ENCODE measurements at regions not wholly inside any gene's neighbourhood (a gene's known extent, or its start where the extent isn't known, plus 50 kb on each side); places are given as distances from the start of the nearest gene placed in this dataset.

GRCh38 chr13:105595471-105595870 is 940.0 kb downstream of the EFNB2 start:
- no peak for ATAC-seq (replicated peaks; ENCODE audit: extremely low read depth, poor library complexity, severe bottlenecking)
- Mint-ChIP-seq H3K4me3 (no peak overlapping the region), H3K36me3 (ENCODE audit: insufficient read depth) (no peaks in the 10 kb centered on the region), H3K27ac (ENCODE audit: low read depth) (no peak overlapping the region), H3K27me3 (no peaks in the 10 kb centered on the region), H3K4me1 (no peaks in the 10 kb centered on the region), H3K9me3 (peaks cover 25% of the 10 kb centered on the region)
- DNase-seq (ENCODE audit: low spot score in 2 of 2), result no peak

- DNase-seq (ENCODE audit: low spot score in 2 of 2), result no peak
- Mint-ChIP-seq H3K27me3 (no peaks in the 10 kb centered on the region), H3K9me3 (peaks cover 10% of the 10 kb centered on the region), H3K4me1 (no peaks in the 10 kb centered on the region), H3K4me3 (no peak overlapping the region), H3K36me3 (ENCODE audit: insufficient read depth) (no peaks in the 10 kb centered on the region), H3K27ac (ENCODE audit: low read depth) (no peak overlapping the region)
- no peak for ATAC-seq (replicated peaks; ENCODE audit: extremely low read depth, poor library complexity, severe bottlenecking)
Observed at GRCh38 chr13:105591277-105591676, 944.2 kb downstream of the EFNB2 start.

- Mint-ChIP-seq H3K4me1 (no peaks in the 10 kb centered on the region), H3K36me3 (ENCODE audit: insufficient read depth) (no peaks in the 10 kb centered on the region), H3K9me3 (peaks cover 11% of the 10 kb centered on the region), H3K4me3 (no peak overlapping the region), H3K27ac (ENCODE audit: low read depth) (no peak overlapping the region), H3K27me3 (no peaks in the 10 kb centered on the region)
- DNase-seq (ENCODE audit: low spot score in 2 of 2) (no peak), ATAC-seq (replicated peaks; ENCODE audit: extremely low read depth, poor library complexity, severe bottlenecking) (no peak)
Observed at GRCh38 chr13:105587786-105588185, 947.7 kb downstream of the EFNB2 start.

GRCh38 chr13:105579821-105580710 is 955.4 kb downstream of the EFNB2 start:
- DNase-seq (ENCODE audit: low spot score in 2 of 2) (no peak), ATAC-seq (replicated peaks; ENCODE audit: extremely low read depth, poor library complexity, severe bottlenecking) (no peak)
- H3K27ac Mint-ChIP-seq (ENCODE audit: low read depth), result no peak overlapping the region
- no peak overlapping the region for H3K4me3 Mint-ChIP-seq
- no peaks in the 10 kb centered on the region for H3K36me3 Mint-ChIP-seq (ENCODE audit: insufficient read depth)
- peaks cover 24% of the 10 kb centered on the region for H3K9me3 Mint-ChIP-seq
- no peaks in the 10 kb centered on the region for H3K4me1 Mint-ChIP-seq
- H3K27me3 Mint-ChIP-seq, result no peaks in the 10 kb centered on the region

GRCh38 chr13:105573136-105573535 is 962.3 kb downstream of the EFNB2 start:
- DNase-seq (ENCODE audit: low spot score in 2 of 2) (no peak), ATAC-seq (replicated peaks; ENCODE audit: extremely low read depth, poor library complexity, severe bottlenecking) (no peak)
- H3K27me3 Mint-ChIP-seq, result no peaks in the 10 kb centered on the region
- no peaks in the 10 kb centered on the region for H3K36me3 Mint-ChIP-seq (ENCODE audit: insufficient read depth)
- H3K9me3 Mint-ChIP-seq, result peaks cover 15% of the 10 kb centered on the region
- no peak overlapping the region for H3K4me3 Mint-ChIP-seq
- no peaks in the 10 kb centered on the region for H3K4me1 Mint-ChIP-seq
- no peak overlapping the region for H3K27ac Mint-ChIP-seq (ENCODE audit: low read depth)

- H3K4me3 Mint-ChIP-seq, result no peak overlapping the region
- no peaks in the 10 kb centered on the region for H3K27me3 Mint-ChIP-seq
- ATAC-seq (replicated peaks; ENCODE audit: extremely low read depth, poor library complexity, severe bottlenecking) (no peak), DNase-seq (ENCODE audit: low spot score in 2 of 2) (no peak)
- no peak overlapping the region for H3K27ac Mint-ChIP-seq (ENCODE audit: low read depth)
- H3K36me3 Mint-ChIP-seq (ENCODE audit: insufficient read depth), result no peaks in the 10 kb centered on the region
- H3K4me1 Mint-ChIP-seq, result no peaks in the 10 kb centered on the region
- H3K9me3 Mint-ChIP-seq, result peaks cover 15% of the 10 kb centered on the region
Observed at GRCh38 chr13:105572401-105572800, 963.1 kb downstream of the EFNB2 start.

- no peak overlapping the region for H3K27ac Mint-ChIP-seq (ENCODE audit: low read depth)
- no peaks in the 10 kb centered on the region for H3K4me1 Mint-ChIP-seq
- no peaks in the 10 kb centered on the region for H3K27me3 Mint-ChIP-seq
- no peaks in the 10 kb centered on the region for H3K36me3 Mint-ChIP-seq (ENCODE audit: insufficient read depth)
- no peak for ATAC-seq (replicated peaks; ENCODE audit: extremely low read depth, poor library complexity, severe bottlenecking)
- H3K9me3 Mint-ChIP-seq, result peaks cover 12% of the 10 kb centered on the region
- H3K4me3 Mint-ChIP-seq, result no peak overlapping the region
- no peak for DNase-seq (ENCODE audit: low spot score in 2 of 2)
Observed at GRCh38 chr13:105569816-105570215, 965.6 kb downstream of the EFNB2 start.

GRCh38 chr13:105567951-105568525 is 967.4 kb downstream of the EFNB2 start:
- ATAC-seq (replicated peaks; ENCODE audit: extremely low read depth, poor library complexity, severe bottlenecking) (no peak), DNase-seq (ENCODE audit: low spot score in 2 of 2) (no peak)
- Mint-ChIP-seq H3K27me3 (no peaks in the 10 kb centered on the region), H3K4me3 (no peak overlapping the region), H3K9me3 (peaks cover 5% of the 10 kb centered on the region), H3K27ac (ENCODE audit: low read depth) (no peak overlapping the region), H3K36me3 (ENCODE audit: insufficient read depth) (no peaks in the 10 kb centered on the region), H3K4me1 (no peaks in the 10 kb centered on the region)

- Mint-ChIP-seq H3K4me3 (no peak overlapping the region), H3K36me3 (ENCODE audit: insufficient read depth) (no peaks in the 10 kb centered on the region), H3K4me1 (no peaks in the 10 kb centered on the region), H3K9me3 (peaks cover 5% of the 10 kb centered on the region), H3K27me3 (no peaks in the 10 kb centered on the region), H3K27ac (ENCODE audit: low read depth) (no peak overlapping the region)
- DNase-seq (ENCODE audit: low spot score in 2 of 2) (no peak), ATAC-seq (replicated peaks; ENCODE audit: extremely low read depth, poor library complexity, severe bottlenecking) (no peak)
Observed at GRCh38 chr13:105565136-105565727, 970.2 kb downstream of the EFNB2 start.

- DNase-seq (ENCODE audit: low spot score in 2 of 2), result no peak
- Mint-ChIP-seq H3K4me1 (no peaks in the 10 kb centered on the region), H3K9me3 (peaks cover 18% of the 10 kb centered on the region), H3K27me3 (no peaks in the 10 kb centered on the region), H3K27ac (ENCODE audit: low read depth) (no peak overlapping the region), H3K4me3 (no peak overlapping the region), H3K36me3 (ENCODE audit: insufficient read depth) (no peaks in the 10 kb centered on the region)
- ATAC-seq (replicated peaks; ENCODE audit: extremely low read depth, poor library complexity, severe bottlenecking), result no peak
Observed at GRCh38 chr13:105552078-105552477, 983.4 kb downstream of the EFNB2 start.

- Mint-ChIP-seq H3K4me1 (no peaks in the 10 kb centered on the region), H3K27ac (ENCODE audit: low read depth) (no peak overlapping the region), H3K9me3 (no peaks in the 10 kb centered on the region), H3K27me3 (no peaks in the 10 kb centered on the region), H3K4me3 (no peak overlapping the region), H3K36me3 (ENCODE audit: insufficient read depth) (no peaks in the 10 kb centered on the region)
- DNase-seq (ENCODE audit: low spot score in 2 of 2), result no peak
- no peak for ATAC-seq (replicated peaks; ENCODE audit: extremely low read depth, poor library complexity, severe bottlenecking)
Observed at GRCh38 chr13:105547851-105548250, 987.6 kb downstream of the EFNB2 start.

GRCh38 chr13:105545811-105546210 is 989.7 kb downstream of the EFNB2 start:
- Mint-ChIP-seq H3K27me3 (no peaks in the 10 kb centered on the region), H3K4me1 (no peaks in the 10 kb centered on the region), H3K9me3 (no peaks in the 10 kb centered on the region), H3K27ac (ENCODE audit: low read depth) (no peak overlapping the region), H3K4me3 (no peak overlapping the region), H3K36me3 (ENCODE audit: insufficient read depth) (no peaks in the 10 kb centered on the region)
- no peak for DNase-seq (ENCODE audit: low spot score in 2 of 2)
- no peak for ATAC-seq (replicated peaks; ENCODE audit: extremely low read depth, poor library complexity, severe bottlenecking)

- Mint-ChIP-seq H3K36me3 (ENCODE audit: insufficient read depth) (no peaks in the 10 kb centered on the region), H3K27me3 (no peaks in the 10 kb centered on the region), H3K4me3 (no peak overlapping the region), H3K4me1 (no peaks in the 10 kb centered on the region), H3K27ac (ENCODE audit: low read depth) (no peak overlapping the region), H3K9me3 (no peaks in the 10 kb centered on the region)
- ATAC-seq (replicated peaks; ENCODE audit: extremely low read depth, poor library complexity, severe bottlenecking) (no peak), DNase-seq (ENCODE audit: low spot score in 2 of 2) (no peak)
Observed at GRCh38 chr13:105543742-105544141, 991.7 kb downstream of the EFNB2 start.

Data from central memory CD8-positive, alpha-beta T cell (primary cell).